PC-9 (cell line): ENCODE measurements at regions not wholly inside any gene's neighbourhood (a gene's known extent, or its start where the extent isn't known, plus 50 kb on each side); places are given as distances from the start of the nearest gene placed in this dataset.

Experiments
- CTCF ChIP-seq: fragments of 200-600 bp; sonication (generic); conservative IDR thresholded peaks from 2 replicates; pipeline ENCODE4 v1.6.1; 2017; ENCODE audit warnings: mixed run types, antibody characterized with exemption, mild to moderate bottlenecking, moderate library complexity
- EZH2 ChIP-seq: fragments of 200-600 bp; sonication (generic); IDR thresholded peaks from 2 replicates; pipeline ENCODE4 v1.8.0; 2017; ENCODE audit warnings: antibody characterized with exemption, low read depth

GRCh38 chr12:19909418-19909817 is 458.9 kb upstream of the PDE3A start:
- no peak for TF ChIP-seq CTCF
- TF ChIP-seq EZH2, result no peak
